Keratinocyte (primary cell): ENCODE measurements at regions not wholly inside any gene's neighbourhood (a gene's known extent, or its start where the extent isn't known, plus 50 kb on each side); places are given as distances from the start of the nearest gene placed in this dataset.

ENCODE experiments used
- DNase-seq: peaks from one replicate; pipeline ENCODE4 v3.0.0-alpha.2; 2011; ENCODE audit warnings: low read depth, missing footprints, low spot score
- FAIRE-seq: peaks from 2 replicates; lab custom pipeline; 2011; peaks lifted over from hg19 to GRCh38; lab: Jason Lieb, UNC
- H2AFZ ChIP-seq: 2 replicates; pipeline ENCODE4 v1.6.0; 2012; ENCODE audit warnings: low read length, control low read depth, inconsistent platforms; ENCODE audit not compliant: control insufficient read depth
- H3K27ac ChIP-seq: 2 replicates; pipeline ENCODE4 v1.5.1; 2011; ENCODE audit warnings: low read length; ENCODE audit not compliant: control insufficient read depth, insufficient read depth
- H3K27me3 ChIP-seq: 3 replicates; pipeline ENCODE4 v1.6.0; 2011; ENCODE audit warnings: low read length; ENCODE audit not compliant: control insufficient read depth, insufficient read depth; ENCODE audit errors: extremely low read depth
- H3K36me3 ChIP-seq, 2 experiments: 2 replicates in 1 of 2; 3 replicates in 1 of 2; pipeline ENCODE4 v1.5.1; 2011; ENCODE audit warnings: low read length in 2 of 2, mild to moderate bottlenecking in 1 of 2; ENCODE audit not compliant: control insufficient read depth in 2 of 2, insufficient read depth in 2 of 2; ENCODE audit errors: extremely low read depth in 1 of 2
- H3K4me1 ChIP-seq: 3 replicates; pipeline ENCODE4 v1.5.1; 2011; ENCODE audit warnings: low read length; ENCODE audit not compliant: control insufficient read depth, insufficient read depth; ENCODE audit errors: extremely low read depth
- H3K4me2 ChIP-seq: 3 replicates; pipeline ENCODE4 v1.6.0; 2011; ENCODE audit warnings: low read depth, low read length; ENCODE audit not compliant: control insufficient read depth, insufficient read depth; ENCODE audit errors: extremely low read depth
- H3K4me3 ChIP-seq, 3 experiments: fragments of 200-600 bp in 1 of 3; sonication (generic) in 1 of 3; 2 replicates in 2 of 3; 3 replicates in 1 of 3; pipeline ENCODE4 v1.5.1; 2011 to 2016; ENCODE audit warnings: low read length in 3 of 3, mild to moderate bottlenecking in 3 of 3, control low read depth in 2 of 3, inconsistent platforms in 1 of 3, low read depth in 1 of 3, mixed read lengths in 1 of 3, mixed run types in 1 of 3, moderate library complexity in 1 of 3; ENCODE audit not compliant: control insufficient read depth in 2 of 3, insufficient read depth in 2 of 3; ENCODE audit errors: extremely low read depth in 1 of 3
- H3K79me2 ChIP-seq: 2 replicates; pipeline ENCODE4 v1.6.0; 2012; ENCODE audit warnings: low read length; ENCODE audit not compliant: control insufficient read depth, insufficient read depth
- H3K9ac ChIP-seq: 3 replicates; pipeline ENCODE4 v1.6.0; 2011; ENCODE audit warnings: low read length; ENCODE audit not compliant: control insufficient read depth, insufficient read depth; ENCODE audit errors: extremely low read depth
- H3K9me1 ChIP-seq: 3 replicates; pipeline ENCODE4 v1.6.0; 2011; ENCODE audit warnings: low read length; ENCODE audit not compliant: control insufficient read depth, insufficient read depth; ENCODE audit errors: extremely low read depth
- H3K9me3 ChIP-seq: 2 replicates; pipeline ENCODE4 v1.5.1; 2012; ENCODE audit warnings: low read depth, low read length; ENCODE audit not compliant: control insufficient read depth
- H4K20me1 ChIP-seq: 3 replicates; pipeline ENCODE4 v1.6.0; 2011; ENCODE audit warnings: low read length; ENCODE audit not compliant: control insufficient read depth, insufficient read depth; ENCODE audit errors: extremely low read depth
- CTCF ChIP-seq, 3 experiments: IDR thresholded peaks in 1 of 3; conservative IDR thresholded peaks in 1 of 3; optimal IDR thresholded peaks in 1 of 3; 2 replicates in 2 of 3; 3 replicates in 1 of 3; pipeline versions ENCODE3 to v1.5.1; 2011; ENCODE audit warnings: low read length in 3 of 3, mild to moderate bottlenecking in 3 of 3, moderate library complexity in 2 of 3, control low read depth in 1 of 3, inconsistent platforms in 1 of 3; ENCODE audit not compliant: insufficient read depth in 2 of 3; ENCODE audit errors: extremely low read depth in 1 of 3
- EZH2 ChIP-seq: IDR thresholded peaks from one replicate; pipeline ENCODE4 v1.6.1; 2012; ENCODE audit warnings: inconsistent platforms, mild to moderate bottlenecking, low read length, moderate library complexity
- dilution Hi-C: fragments of 300-500 bp; cut with MboI; formaldehyde crosslinking; loops from one replicate; pipeline ENCODE4 v1.7.0; 2020; ENCODE audit warnings: low sequenced_read_pairs; ENCODE audit not compliant: extremely low pct_ligation_motif_present

- H3K79me2 ChIP-seq, result no peaks in the 10 kb centered on the region
Measured at GRCh38 chr20:52267418-52267817, 75.8 kb upstream of the ZFP64 start.

GRCh38 chr20:52263757-52264156, 72.2 kb upstream of the ZFP64 start:
- Histone ChIP-seq H2AFZ (no peak overlapping the region), H3K4me3 (no peak overlapping the region), H3K27ac (no peak overlapping the region), H3K4me1 (no peaks in the 10 kb centered on the region), H4K20me1 (no peaks in the 10 kb centered on the region), H3K79me2 (no peaks in the 10 kb centered on the region), H3K9me3 (no peaks in the 10 kb centered on the region), H3K27me3 (no peaks in the 10 kb centered on the region), H3K36me3 (no peaks in the 10 kb centered on the region), H3K9me1 (no peaks in the 10 kb centered on the region), H3K9ac (no peak overlapping the region), H3K4me2 (no peak overlapping the region)
- DNase-seq (no peak), FAIRE-seq (no peak)
- TF ChIP-seq CTCF (optimal IDR thresholded peaks at IDR 0.05 in 1 of 3, IDR thresholded peaks at IDR 0.05 in 1 of 3, conservative IDR thresholded peaks at IDR 0.05 in 1 of 3; ENCODE audit: extremely low read depth in 1 of 3, insufficient read depth in 2 of 3, low read length in 3 of 3), result no peak
- TF ChIP-seq EZH2, result no peak
- dilution Hi-C loops, result no loop called here

More at GRCh38 chr20:52267418-52267817, 75.8 kb upstream of the ZFP64 start:
- Histone ChIP-seq H3K9me3 (no peaks in the 10 kb centered on the region), H2AFZ (no peak overlapping the region), H3K27me3 (no peaks in the 10 kb centered on the region), H3K9ac (no peak overlapping the region), H3K36me3 (no peaks in the 10 kb centered on the region), H3K4me1 (no peaks in the 10 kb centered on the region), H3K4me3 (no peak overlapping the region), H3K4me2 (no peak overlapping the region), H3K9me1 (no peaks in the 10 kb centered on the region), H4K20me1 (no peaks in the 10 kb centered on the region), H3K27ac (no peak overlapping the region)
- no peak for TF ChIP-seq EZH2
- TF ChIP-seq CTCF (optimal IDR thresholded peaks at IDR 0.05 in 1 of 3, IDR thresholded peaks at IDR 0.05 in 1 of 3, conservative IDR thresholded peaks at IDR 0.05 in 1 of 3; ENCODE audit: extremely low read depth in 1 of 3, insufficient read depth in 2 of 3, low read length in 3 of 3), result no peak
- dilution Hi-C loops, result no loop called here
- DNase-seq (no peak), FAIRE-seq (no peak)
